Right atrium auricular region (tissue), 2 donors: ENCODE measurements at regions not wholly inside any gene's neighbourhood (a gene's known extent, or its start where the extent isn't known, plus 50 kb on each side); places are given as distances from the start of the nearest gene placed in this dataset.

Experiments used
- DNase-seq: peaks from one replicate; pipeline ENCODE4 v3.0.0-alpha.2; 2019; ENCODE audit warnings: low spot score
- H3K27ac ChIP-seq, 2 donors: fragments of 200-600 bp; sonication (generic); 1 replicate in 1 of 2; 2 replicates in 1 of 2; pipeline ENCODE4 v1.5.1; 2016 to 2019
- H3K27me3 ChIP-seq, 2 donors: fragments of 200-600 bp; sonication (generic); one replicate each; pipeline versions ENCODE4 v1.5.1 to v1.6.0; 2017 to 2019
- H3K36me3 ChIP-seq: fragments of 200-600 bp; sonication (generic); one replicate; pipeline ENCODE4 v1.5.1; 2016
- H3K4me1 ChIP-seq, 2 donors: fragments of 200-600 bp; sonication (generic); one replicate each; pipeline versions ENCODE4 v1.5.1 to v1.6.0; 2017 to 2019
- H3K4me3 ChIP-seq, 2 donors: fragments of 200-600 bp; sonication (generic); 1 replicate in 1 of 2; 2 replicates in 1 of 2; pipeline ENCODE4 v1.5.1; 2017 to 2019; ENCODE audit warnings: mild to moderate bottlenecking in 1 of 2, moderate library complexity in 1 of 2
- H3K9me3 ChIP-seq, 2 donors: fragments of 200-600 bp; sonication (generic); one replicate each; pipeline ENCODE4 v1.5.1; 2019
- CTCF ChIP-seq, 2 donors: fragments of 200-600 bp; sonication (generic); IDR thresholded peaks; one replicate each; pipeline ENCODE4 v1.5.1; 2019; ENCODE audit warnings: antibody characterized with exemption in 2 of 2

- TF ChIP-seq CTCF (IDR thresholded peaks at IDR 0.05): no peak
- Histone ChIP-seq H3K27ac (no peak overlapping the region), H3K9me3 (no peaks in the 10 kb centered on the region), H3K4me3 (no peak overlapping the region), H3K4me1 (no peaks in the 10 kb centered on the region), H3K36me3 (no peaks in the 10 kb centered on the region), H3K27me3 (no peaks in the 10 kb centered on the region)
- no peak for DNase-seq
Measured at GRCh38 chr5:4220016-4220415, 624.4 kb downstream of the IRX1 start.

GRCh38 chr5:4221048-4221447, 625.4 kb downstream of the IRX1 start:
- no peak overlapping the region for H3K27ac ChIP-seq
- TF ChIP-seq CTCF (IDR thresholded peaks at IDR 0.05): no peak
- no peaks in the 10 kb centered on the region for H3K36me3 ChIP-seq
- no peaks in the 10 kb centered on the region for H3K9me3 ChIP-seq
- H3K4me1 ChIP-seq: no peaks in the 10 kb centered on the region
- H3K4me3 ChIP-seq: no peak overlapping the region
- no peak for DNase-seq
- H3K27me3 ChIP-seq: no peaks in the 10 kb centered on the region

GRCh38 chr5:4222147-4222546, 626.5 kb downstream of the IRX1 start:
- H3K27ac ChIP-seq: no peak overlapping the region
- no peaks in the 10 kb centered on the region for H3K27me3 ChIP-seq
- no peaks in the 10 kb centered on the region for H3K9me3 ChIP-seq
- no peak for DNase-seq
- H3K36me3 ChIP-seq: no peaks in the 10 kb centered on the region
- no peak for TF ChIP-seq CTCF (IDR thresholded peaks at IDR 0.05)
- H3K4me1 ChIP-seq: no peaks in the 10 kb centered on the region
- H3K4me3 ChIP-seq: no peak overlapping the region

- Histone ChIP-seq H3K4me3 (no peak overlapping the region), H3K36me3 (no peaks in the 10 kb centered on the region), H3K27ac (no peak overlapping the region), H3K4me1 (no peaks in the 10 kb centered on the region), H3K9me3 (no peaks in the 10 kb centered on the region), H3K27me3 (no peaks in the 10 kb centered on the region)
- no peak for DNase-seq
- no peak for TF ChIP-seq CTCF (IDR thresholded peaks at IDR 0.05)
Measured at GRCh38 chr5:4222821-4223220, 627.2 kb downstream of the IRX1 start.

- H3K9me3 ChIP-seq: no peaks in the 10 kb centered on the region
- no peak for DNase-seq
- no peaks in the 10 kb centered on the region for H3K27me3 ChIP-seq
- no peak overlapping the region for H3K4me3 ChIP-seq
- no peak overlapping the region for H3K27ac ChIP-seq
- H3K4me1 ChIP-seq: no peaks in the 10 kb centered on the region
- H3K36me3 ChIP-seq: no peaks in the 10 kb centered on the region
- TF ChIP-seq CTCF (IDR thresholded peaks at IDR 0.05): no peak
Measured at GRCh38 chr5:4225741-4226140, 630.1 kb downstream of the IRX1 start.

GRCh38 chr5:4226565-4226964, 630.9 kb downstream of the IRX1 start:
- no peak overlapping the region for H3K4me3 ChIP-seq
- H3K4me1 ChIP-seq: no peaks in the 10 kb centered on the region
- H3K27ac ChIP-seq: no peak overlapping the region
- TF ChIP-seq CTCF (IDR thresholded peaks at IDR 0.05): no peak
- no peak for DNase-seq
- H3K9me3 ChIP-seq: no peaks in the 10 kb centered on the region
- H3K36me3 ChIP-seq: no peaks in the 10 kb centered on the region
- H3K27me3 ChIP-seq: no peaks in the 10 kb centered on the region
